ENCODE measurements at regions not wholly inside any gene's neighbourhood (a gene's known extent, or its start where the extent isn't known, plus 50 kb on each side); places are given as distances from the start of the nearest gene placed in this dataset.
"Not testable (repeated sequence)": the region's sequence is repeated elsewhere in the genome, so short reads cannot be mapped to it uniquely, and the experiment has no call there.

DNA sequence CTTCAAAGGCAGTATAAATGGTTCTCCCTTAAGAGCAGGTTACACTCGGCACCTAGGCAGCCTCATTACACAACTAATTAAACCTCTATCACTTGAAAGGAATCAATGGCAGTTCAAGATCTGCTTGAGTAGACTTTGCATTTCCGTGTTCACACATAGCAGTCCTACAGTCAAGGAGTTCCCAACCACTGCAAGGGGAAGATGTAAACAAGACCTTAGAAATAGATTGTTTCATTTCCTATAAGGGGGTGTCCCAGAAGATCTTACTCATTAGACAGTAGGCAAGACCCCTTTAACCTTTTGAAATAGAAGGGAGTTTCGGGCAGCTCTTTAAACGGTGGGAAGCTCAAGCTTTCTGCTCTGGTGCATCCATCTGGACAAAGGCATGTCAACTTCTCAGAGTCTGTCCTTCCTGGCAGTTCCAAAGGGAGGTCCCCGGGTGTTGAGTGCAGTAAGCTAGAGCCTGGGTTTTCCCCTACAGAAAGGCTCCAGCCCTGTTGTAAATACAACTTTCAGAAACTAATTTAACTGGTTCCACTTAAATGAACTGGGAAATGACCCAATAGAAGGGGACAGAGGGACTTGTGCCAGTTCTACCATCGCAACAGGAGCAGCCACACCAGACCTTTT, 150.8 kb downstream of the RBMX2 start:
- DNase-seq (ENCODE audit: low spot score), result no peak

DNA sequence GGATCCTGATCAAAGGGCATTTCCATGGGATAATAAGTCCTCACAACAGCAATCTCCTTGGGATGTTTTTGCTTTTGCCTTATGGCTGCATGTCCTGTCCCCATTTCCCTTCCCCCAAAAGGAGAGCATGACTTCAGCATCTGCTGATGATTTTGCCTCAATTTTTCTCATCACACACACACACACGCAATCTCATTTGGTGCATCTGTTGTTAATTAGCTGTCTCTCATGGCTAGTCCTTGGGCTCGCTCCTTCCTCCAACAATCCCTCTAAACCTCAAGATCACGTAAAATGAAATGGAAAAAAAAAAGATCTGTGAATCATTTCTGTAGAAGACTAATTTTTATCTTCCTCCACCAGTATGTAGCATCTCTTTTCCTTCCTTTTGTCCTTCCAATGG, 153.6 kb downstream of the RBMX2 start:
- DNase-seq (ENCODE audit: low spot score), result no peak

DNA sequence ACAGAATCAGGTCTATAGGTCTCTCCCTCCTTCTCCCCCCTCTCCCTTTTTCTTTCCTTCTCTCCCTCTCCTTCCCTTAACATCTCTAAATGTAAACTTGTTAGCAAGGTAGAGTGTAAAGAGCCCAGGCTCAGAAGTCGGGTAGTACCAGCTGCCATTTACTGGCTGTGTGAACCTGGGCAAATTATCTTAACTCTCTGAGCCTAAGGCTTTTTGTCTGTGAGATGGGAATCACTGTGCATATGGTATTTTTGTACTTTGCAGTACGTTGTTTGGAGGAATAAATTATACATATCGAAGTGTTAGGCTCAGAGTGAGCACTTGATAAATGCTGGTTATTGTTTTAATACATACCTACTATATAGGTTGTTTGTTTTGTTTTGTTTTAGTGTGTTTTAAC, 154.0 kb downstream of the RBMX2 start:
- no peak for DNase-seq (ENCODE audit: low spot score)

DNA sequence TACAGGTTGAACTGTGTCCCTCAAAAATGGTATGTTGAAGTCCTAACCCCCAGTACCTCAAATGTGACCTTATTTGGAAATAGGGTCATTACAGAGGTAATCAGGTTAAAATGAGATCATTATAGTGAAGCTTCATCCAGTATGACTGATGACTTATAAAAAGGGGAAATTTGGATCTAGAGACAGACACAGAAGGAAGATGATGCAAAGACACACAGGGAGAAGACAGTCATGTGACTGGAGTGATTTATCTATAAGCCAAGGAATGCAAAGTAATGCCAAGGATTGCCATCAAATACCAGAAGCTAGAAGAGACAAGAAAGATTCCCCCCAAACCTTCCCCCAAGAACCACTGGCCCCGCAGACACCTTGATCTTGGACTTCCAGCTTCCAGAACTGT, 155.2 kb downstream of the RBMX2 start:
- DNase-seq (ENCODE audit: low spot score), result no peak

DNA sequence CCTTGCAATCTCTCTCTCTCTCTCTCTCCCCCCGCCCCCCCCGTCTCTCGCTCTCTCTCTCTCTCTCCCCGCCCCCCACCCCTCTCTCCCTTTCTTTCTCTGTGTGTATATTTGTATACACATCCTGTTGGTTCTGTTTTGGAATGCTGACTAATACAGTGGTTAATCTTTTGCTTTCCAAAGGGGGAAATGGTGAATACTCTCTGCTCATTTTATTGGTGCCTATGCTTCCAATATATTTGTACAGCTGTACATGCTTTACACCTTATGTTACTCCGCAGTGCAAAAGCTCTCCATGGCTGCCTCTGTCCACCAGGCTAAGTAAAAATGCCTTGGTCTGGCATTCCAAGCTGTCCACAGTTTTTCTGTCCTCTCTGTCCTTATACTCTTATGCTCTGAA, 158.8 kb downstream of the RBMX2 start:
- DNase-seq (ENCODE audit: low spot score), result no peak

DNA sequence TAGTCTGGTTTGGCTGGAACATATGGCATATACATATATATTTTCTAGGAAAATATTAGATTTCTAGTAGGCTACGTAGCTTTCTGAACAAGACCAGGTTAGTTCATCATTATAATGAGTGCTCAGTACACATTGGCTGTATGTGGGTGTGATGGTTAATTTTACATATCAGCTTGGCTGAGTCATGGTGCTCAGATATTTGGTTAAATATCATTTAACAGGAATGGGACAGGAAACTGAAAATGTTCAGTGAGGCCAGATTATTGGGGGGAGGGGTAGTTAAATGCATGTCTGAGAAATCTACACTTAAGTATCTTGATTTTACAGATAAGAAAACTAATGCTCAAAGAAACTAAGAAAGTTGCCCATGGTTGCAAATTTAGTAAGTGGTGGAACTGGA, 160.1 kb downstream of the RBMX2 start:
- no peak for DNase-seq (ENCODE audit: low spot score)

DNA sequence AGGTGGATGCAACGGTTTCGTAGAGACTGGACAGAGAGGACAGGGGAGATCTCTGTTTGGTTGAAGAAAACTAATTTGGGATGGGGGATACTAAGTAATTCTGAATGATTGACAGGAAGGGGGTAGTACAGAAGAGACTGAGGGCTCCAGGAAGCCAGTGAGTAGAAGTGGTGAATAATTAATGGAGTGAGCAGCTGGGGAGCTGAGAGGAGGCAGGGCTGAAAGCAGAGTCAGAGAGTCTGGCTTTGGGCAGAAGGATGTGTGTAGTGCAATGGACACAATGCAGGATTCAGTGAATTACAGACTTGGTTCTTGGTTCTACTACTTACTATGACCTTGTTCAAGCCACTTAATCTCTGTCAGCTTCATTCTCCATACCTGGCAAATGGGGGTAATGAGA, 161.7 kb downstream of the RBMX2 start:
- DNase-seq (ENCODE audit: low spot score), result no peak

DNA sequence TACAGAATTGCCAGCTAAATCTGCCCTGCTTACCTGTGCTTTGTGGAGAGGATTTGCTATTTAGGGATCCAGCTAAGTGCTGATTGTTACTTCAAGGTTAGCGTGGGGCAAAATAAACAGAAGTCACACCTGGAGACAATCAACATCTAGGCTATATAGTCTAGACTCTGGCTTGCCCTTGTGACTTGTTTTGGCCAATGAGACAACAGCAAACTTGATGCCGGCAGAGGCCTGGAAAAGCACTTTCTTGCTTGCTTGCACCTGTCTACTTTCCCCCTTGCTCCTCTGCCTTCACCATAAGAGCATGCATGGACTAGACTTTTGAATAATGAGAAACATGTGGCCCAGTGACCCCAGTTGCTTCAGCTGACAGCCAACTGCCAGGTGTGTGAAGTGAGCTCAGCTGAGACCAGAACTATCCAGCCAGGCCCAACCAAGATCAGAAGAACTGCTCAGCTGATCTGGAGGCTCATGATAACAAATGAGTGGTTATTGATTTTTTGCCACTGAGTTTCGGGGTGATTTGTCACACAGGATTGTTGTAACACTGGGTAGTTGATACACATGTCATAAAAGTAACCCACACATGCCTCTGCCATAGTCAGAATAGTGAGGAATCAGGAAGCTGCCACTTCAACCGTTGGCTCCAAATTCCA, 164.4 kb downstream of the RBMX2 start:
- DNase-seq (ENCODE audit: low spot score), result no peak

DNA sequence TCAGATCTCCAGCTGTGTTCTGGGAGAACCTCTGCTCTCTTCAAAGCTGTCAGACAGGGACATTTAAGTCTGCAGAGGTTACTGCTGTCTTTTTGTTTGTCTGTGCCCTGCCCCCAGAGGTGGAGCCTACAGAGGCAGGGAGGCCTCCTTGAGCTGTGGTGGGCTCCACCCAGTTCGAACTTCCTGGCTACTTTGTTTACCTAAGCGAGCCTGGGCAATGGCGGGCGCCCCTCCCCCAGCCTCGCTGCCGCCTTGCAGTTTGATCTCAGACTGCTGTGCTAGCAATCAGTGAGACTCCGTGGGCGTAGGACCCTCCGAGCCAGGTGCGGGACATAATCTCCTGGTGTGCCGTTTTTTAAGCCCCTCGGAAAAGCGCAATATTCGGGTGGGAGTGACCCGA, 171.2 kb downstream of the RBMX2 start:
- DNase-seq (ENCODE audit: low spot score), result not testable (repeated sequence)
